Small intestine (tissue), 7 donors: ENCODE measurements at regions not wholly inside any gene's neighbourhood (a gene's known extent, or its start where the extent isn't known, plus 50 kb on each side); places are given as distances from the start of the nearest gene placed in this dataset.
A peak's percentile ranks its signal among the peaks of the same experiment; 100 is the strongest.
"Not testable (repeated sequence)": the region's sequence is repeated elsewhere in the genome, so short reads cannot be mapped to it uniquely, and the experiment has no call there.

Experiments
- DNase-seq, 2 donors: peaks; one replicate each; pipeline versions ENCODE4 v3.0.0 to v3.0.0-alpha.2; 2013
- FAIRE-seq: peaks from 2 replicates; lab custom pipeline; 2012; peaks lifted over from hg19 to GRCh38; lab: Jason Lieb, UNC
- H3K27ac ChIP-seq, 3 donors: one replicate each; pipeline ENCODE4 v1.5.1; 2013; ENCODE audit warnings: low read length in 2 of 3, mild to moderate bottlenecking in 2 of 3, control low read depth in 1 of 3, inconsistent platforms in 1 of 3, low read depth in 1 of 3, moderate library complexity in 1 of 3
- H3K27me3 ChIP-seq, 3 donors: one replicate each; pipeline ENCODE4 v1.6.1; 2013; ENCODE audit warnings: low read length in 3 of 3, inconsistent platforms in 1 of 3; ENCODE audit not compliant: control insufficient read depth in 3 of 3, insufficient read depth in 3 of 3
- H3K36me3 ChIP-seq, 3 donors: one replicate each; pipeline ENCODE4 v1.6.1; 2013; ENCODE audit warnings: low read length in 3 of 3, inconsistent platforms in 1 of 3, low read depth in 1 of 3, mild to moderate bottlenecking in 1 of 3, moderate library complexity in 1 of 3; ENCODE audit not compliant: control insufficient read depth in 3 of 3, insufficient read depth in 2 of 3
- H3K4me1 ChIP-seq, 3 donors: one replicate each; pipeline ENCODE4 v1.6.1; 2013; ENCODE audit warnings: low read length in 2 of 3, inconsistent platforms in 1 of 3, low read depth in 1 of 3, mild to moderate bottlenecking in 1 of 3, moderate library complexity in 1 of 3; ENCODE audit not compliant: control insufficient read depth in 3 of 3, insufficient read depth in 2 of 3
- H3K4me3 ChIP-seq, 3 donors: one replicate each; pipeline ENCODE4 v1.5.1; 2013; ENCODE audit warnings: low read length in 3 of 3, control low read depth in 1 of 3, inconsistent platforms in 1 of 3, low read depth in 1 of 3, mild to moderate bottlenecking in 1 of 3, moderate library complexity in 1 of 3
- H3K9me3 ChIP-seq, 2 donors: one replicate each; pipeline ENCODE4 v1.6.1; 2013; ENCODE audit warnings: low read depth in 1 of 2, low read length in 1 of 2; ENCODE audit not compliant: control insufficient read depth in 2 of 2, insufficient read depth in 1 of 2
- WGBS, 3 donors: extraction: QIAGEN DNeasy Blood & Tissue Kit; methylation state at CpG; one replicate each; pipeline ENCODE4 v1.1.7; 2013; 5-methylcytosine and 5-hydroxymethylcytosine counted together
- donor health status: healthy with polysubstance abuse.
- donor health status: control.
- donor health status: control.
- donor health status: Bipolar disorder and iron deficiency.
- donor health status: healthy.

DNA sequence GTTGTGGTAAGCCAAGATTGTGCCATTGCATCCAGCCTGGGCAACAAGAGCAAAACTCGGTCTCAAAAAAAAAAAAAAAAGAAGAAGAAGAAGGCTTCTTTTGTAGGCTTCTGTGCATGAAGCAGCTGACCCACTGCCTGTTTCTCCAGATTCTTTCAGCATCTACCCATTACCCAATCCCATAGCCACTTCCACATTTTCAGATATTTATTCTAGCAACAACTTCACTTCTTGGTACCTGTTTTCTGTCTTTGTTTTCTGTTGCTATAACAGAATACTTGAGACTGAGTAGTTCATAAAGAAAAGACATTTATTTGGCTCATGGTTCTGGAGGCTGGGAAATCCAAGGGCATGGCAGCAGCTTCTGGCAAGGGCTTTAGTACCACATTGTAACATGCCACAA is 95.3 kb upstream of the SGK1 start:
- no peak overlapping the region for H3K27ac ChIP-seq
- no peaks in the 10 kb centered on the region for H3K27me3 ChIP-seq
- FAIRE-seq (no peak), DNase-seq (no peak)
- no peaks in the 10 kb centered on the region for H3K36me3 ChIP-seq
- peaks cover 0 to 23% of the 10 kb centered on the region in 2 donors for H3K9me3 ChIP-seq
- 88 to 100% (median 100%) methylated on average over 1 of the region's 1 CpG for WGBS, 3 donors
- H3K4me3 ChIP-seq, result no peak overlapping the region
- peaks cover 0 to 13% (median 2%) of the 10 kb centered on the region in 3 donors for H3K4me1 ChIP-seq

DNA sequence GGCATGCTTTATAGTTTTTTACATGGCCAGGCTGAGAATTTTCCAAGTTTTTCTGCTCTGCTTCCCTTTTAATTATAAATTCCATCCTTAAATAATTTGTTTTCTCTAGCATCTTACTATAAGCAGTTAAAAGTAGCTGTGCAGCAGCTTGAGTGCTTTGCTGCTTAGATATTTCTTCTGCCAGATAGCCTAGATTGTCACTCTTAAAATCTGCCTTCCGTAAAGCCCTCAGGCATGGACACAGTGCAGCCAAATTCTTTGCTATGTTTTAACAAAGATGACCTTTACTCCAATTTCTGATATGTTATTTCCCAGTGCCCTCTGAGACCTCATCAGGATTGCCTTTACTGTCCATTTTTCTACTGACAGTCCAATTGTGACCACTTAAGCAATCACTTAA is 92.6 kb upstream of the SGK1 start:
- no peaks in the 10 kb centered on the region for H3K36me3 ChIP-seq
- H3K9me3 ChIP-seq, result peaks cover 0 to 23% of the 10 kb centered on the region in 2 donors
- DNase-seq, result no peak
- no peaks in the 10 kb centered on the region for H3K27me3 ChIP-seq
- no peak for FAIRE-seq
- no peak overlapping the region for H3K27ac ChIP-seq
- H3K4me1 ChIP-seq, result peaks cover 1 to 7% (median 2%) of the 10 kb centered on the region in 3 donors
- WGBS, 3 donors, result 59 to 94% (median 83%) methylated on average over 1 of the region's 1 CpG
- no peak overlapping the region for H3K4me3 ChIP-seq

DNA sequence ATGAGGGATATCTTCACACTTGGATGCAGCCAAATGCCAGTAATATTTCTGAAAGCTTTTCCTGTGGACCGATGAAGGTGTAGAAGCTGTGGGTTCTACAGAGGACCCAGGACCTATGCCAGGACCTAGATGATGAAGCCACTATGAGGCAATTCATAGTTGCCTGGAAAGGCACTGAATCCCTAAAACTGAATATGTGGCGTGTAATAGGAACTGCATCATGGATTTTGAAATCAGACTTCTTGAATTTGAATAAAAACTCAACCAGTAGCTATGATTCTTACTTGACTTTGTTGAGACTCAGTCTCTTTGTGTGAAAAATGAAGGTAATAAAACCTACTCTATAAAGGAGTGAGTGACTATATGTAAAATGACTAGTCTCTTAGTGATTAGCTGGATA is 89.9 kb upstream of the SGK1 start:
- no peaks in the 10 kb centered on the region for H3K27me3 ChIP-seq
- no peak for FAIRE-seq
- H3K27ac ChIP-seq, result no peak overlapping the region
- H3K9me3 ChIP-seq, result peaks cover 0 to 11% of the 10 kb centered on the region in 2 donors
- no peak for DNase-seq
- no peak overlapping the region for H3K4me3 ChIP-seq
- whole genome bisulfite sequencing, 3 donors, result 93 to 95% (median 94%) methylated on average over 2 of the region's 2 CpGs
- peaks cover 0 to 5% (median 2%) of the 10 kb centered on the region in 3 donors for H3K4me1 ChIP-seq
- H3K36me3 ChIP-seq, result no peaks in the 10 kb centered on the region

DNA sequence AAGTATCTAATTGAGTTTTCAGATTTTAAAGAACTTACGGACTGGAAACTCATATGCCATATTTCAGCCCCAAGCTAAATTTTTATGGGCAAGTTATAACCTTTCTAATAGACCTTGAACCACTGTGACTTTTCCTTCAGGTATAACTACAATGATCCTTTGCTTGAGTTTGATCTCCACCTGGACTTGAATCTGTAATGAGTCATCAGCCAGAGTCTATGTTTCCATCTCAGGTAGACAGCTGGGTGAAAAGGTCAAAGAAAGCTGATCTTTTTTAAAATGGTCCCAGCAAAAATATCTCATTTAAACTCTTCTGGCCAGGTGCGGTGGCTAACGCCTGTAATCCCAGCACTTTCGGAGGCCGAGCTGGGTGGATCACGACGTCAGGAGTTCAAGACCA is 88.4 kb upstream of the SGK1 start:
- 76 to 96% (median 85%) methylated on average over 7 of the region's 7 CpGs for WGBS, 3 donors
- peaks cover 0 to 4% of the 10 kb centered on the region in 2 donors for H3K9me3 ChIP-seq
- H3K27me3 ChIP-seq, result no peaks in the 10 kb centered on the region
- no peaks in the 10 kb centered on the region for H3K36me3 ChIP-seq
- FAIRE-seq (no peak), DNase-seq (peak; percentile 41 to 77)
- peak overlapping the region in 1 of 3 donors; percentile 28 for H3K27ac ChIP-seq
- H3K4me3 ChIP-seq, result no peak overlapping the region
- peaks cover 0 to 5% (median 2%) of the 10 kb centered on the region in 3 donors for H3K4me1 ChIP-seq

DNA sequence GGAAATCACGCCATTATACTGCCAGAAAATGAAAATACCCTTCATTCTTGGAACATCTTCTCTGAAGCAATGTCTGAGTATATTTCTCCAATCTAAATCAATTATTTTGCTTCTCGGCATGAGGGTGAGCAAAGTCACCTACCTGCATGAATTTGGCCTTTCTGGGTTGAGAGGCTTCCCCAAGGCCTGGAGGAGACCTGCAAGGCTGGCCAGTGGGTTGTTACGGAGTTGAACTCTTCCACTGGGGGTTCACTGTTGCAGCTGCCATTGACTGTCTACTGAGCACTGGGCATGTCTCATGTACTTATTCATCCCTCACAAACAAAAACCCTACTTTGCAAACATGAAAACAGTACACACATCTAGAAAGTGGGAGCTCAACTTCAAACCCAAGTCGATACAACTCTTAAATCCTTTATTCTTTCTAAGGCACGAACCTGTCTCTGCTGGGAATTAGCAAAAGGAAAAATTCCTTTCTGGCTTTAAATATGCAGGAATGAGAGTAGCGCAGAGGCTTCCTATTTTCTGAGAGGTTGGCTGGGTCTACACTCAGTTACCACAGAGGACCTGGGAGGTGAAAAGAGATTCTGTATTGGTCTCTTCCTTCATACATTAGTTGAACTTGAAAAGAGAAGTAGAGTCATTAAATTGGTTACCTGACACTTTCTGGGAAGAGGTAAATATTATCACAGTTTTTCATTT is 87.6 kb upstream of the SGK1 start:
- no peak for DNase-seq

DNA sequence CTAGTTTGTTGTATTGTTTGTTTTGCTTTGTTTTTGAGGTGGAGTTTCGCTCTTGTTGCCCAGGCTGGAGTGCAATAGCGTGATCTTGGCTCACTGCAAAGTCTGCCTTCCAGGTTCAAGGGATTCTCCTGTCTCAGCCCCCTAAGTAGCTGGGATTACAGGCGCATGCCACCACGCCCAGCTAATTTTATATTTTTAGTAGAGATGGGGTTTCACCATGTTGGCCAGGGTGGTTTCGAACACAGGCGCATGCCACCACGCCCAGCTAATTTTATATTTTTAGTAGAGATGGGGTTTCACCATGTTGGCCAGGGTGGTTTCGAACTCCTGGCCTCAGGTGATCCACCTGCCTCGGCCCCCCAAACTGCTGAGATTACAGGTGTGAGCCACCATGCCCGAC is 85.4 kb upstream of the SGK1 start:
- H3K9me3 ChIP-seq, H3K36me3 ChIP-seq, H3K4me1 ChIP-seq, FAIRE-seq, H3K27ac ChIP-seq, H3K4me3 ChIP-seq, DNase-seq, H3K27me3 ChIP-seq: not testable (repeated sequence)
- whole genome bisulfite sequencing, 3 donors, result 90 to 93% (median 90%) methylated on average over 10 of the region's 10 CpGs

More for the DNA sequence above, 87.6 kb upstream of the SGK1 start:
- Histone ChIP-seq H3K4me3 (no peak overlapping the region), H3K27me3 (no peaks in the 10 kb centered on the region), H3K36me3 (no peaks in the 10 kb centered on the region), H3K4me1 (peaks cover 0 to 5% (median 2%) of the 10 kb centered on the region in 3 donors), H3K9me3 (no peaks in the 10 kb centered on the region), H3K27ac (peak overlapping the region in 2 of 3 donors; percentile 11 to 28)
- WGBS, 3 donors, result 91 to 93% (median 92%) methylated on average over 6 of the region's 6 CpGs
- no peak for FAIRE-seq

DNA sequence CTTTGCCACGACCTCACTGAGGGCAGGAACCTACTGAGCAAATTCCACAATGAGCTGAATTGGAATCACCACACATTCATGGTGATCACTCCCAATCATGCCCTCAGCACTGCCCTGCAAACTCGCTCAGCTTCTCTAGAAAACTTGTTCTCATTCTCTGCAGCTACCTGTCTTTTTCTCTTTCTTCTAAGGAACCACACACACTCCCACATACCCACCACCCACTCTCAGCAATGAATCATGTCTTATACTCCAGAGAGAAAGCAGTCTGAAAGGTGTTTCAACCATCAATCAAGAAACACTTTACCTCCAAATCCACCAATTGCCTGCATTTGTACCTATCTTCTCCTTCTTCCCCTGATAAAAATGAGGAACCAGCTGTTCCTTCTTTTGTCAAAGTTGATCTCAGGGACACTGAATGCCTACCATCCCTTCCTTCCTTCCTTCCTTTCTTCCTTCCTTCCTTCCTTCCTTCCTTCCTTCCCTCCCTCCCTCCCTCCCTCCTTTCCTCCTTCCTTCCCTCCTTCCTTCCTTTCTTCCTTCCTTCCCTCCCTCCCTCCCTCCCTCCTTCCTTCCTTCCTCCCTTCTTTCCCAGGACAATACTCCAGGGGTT is 84.6 kb upstream of the SGK1 start:
- no peak overlapping the region for H3K4me3 ChIP-seq
- WGBS, 3 donors, result 81 to 83% (median 83%) methylated on average over 2 of the region's 2 CpGs
- no peaks in the 10 kb centered on the region for H3K27me3 ChIP-seq
- FAIRE-seq (no peak), DNase-seq (no peak)
- no peaks in the 10 kb centered on the region for H3K36me3 ChIP-seq
- no peak overlapping the region for H3K27ac ChIP-seq
- no peaks in the 10 kb centered on the region for H3K9me3 ChIP-seq
- peaks cover 0 to 5% (median 2%) of the 10 kb centered on the region in 3 donors for H3K4me1 ChIP-seq

DNA sequence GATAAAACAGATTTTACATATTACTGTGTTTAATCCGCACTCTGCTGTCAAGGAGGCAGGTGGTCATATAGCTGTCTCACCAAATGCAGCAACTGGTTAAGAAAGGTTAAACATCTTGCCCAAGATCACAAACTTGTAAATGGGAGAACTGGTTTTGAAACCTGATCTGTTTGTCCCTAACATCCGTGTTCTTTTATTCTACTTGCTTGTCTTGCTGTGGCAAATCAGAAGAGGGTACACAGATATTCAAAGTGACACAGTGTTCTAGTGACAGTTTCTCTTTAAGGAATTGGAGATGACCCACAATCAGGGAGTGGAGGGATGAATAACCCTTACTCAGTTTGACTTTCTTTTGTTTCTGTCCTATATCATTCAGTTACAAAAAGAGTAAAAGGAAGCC is 83.0 kb upstream of the SGK1 start:
- FAIRE-seq, result no peak

More for the DNA sequence above, 83.0 kb upstream of the SGK1 start:
- no peaks in the 10 kb centered on the region for H3K9me3 ChIP-seq
- no peaks in the 10 kb centered on the region for H3K27me3 ChIP-seq
- no peak for DNase-seq
- no peak overlapping the region for H3K4me3 ChIP-seq
- peaks cover 0 to 4% (median 2%) of the 10 kb centered on the region in 3 donors for H3K4me1 ChIP-seq
- no peak overlapping the region for H3K27ac ChIP-seq
- 67 to 74% (median 72%) methylated on average over 2 of the region's 2 CpGs for WGBS, 3 donors
- no peaks in the 10 kb centered on the region for H3K36me3 ChIP-seq
